GM12878 (cell line): ENCODE measurements at regions not wholly inside any gene's neighbourhood (a gene's known extent, or its start where the extent isn't known, plus 50 kb on each side); places are given as distances from the start of the nearest gene placed in this dataset.

Experiments
- ATAC-seq: fragments of 200-7000 bp; cut with Tn5 transposase; 3 replicates; pipeline ENCODE4 v1.9.1; 2020; ENCODE audit warnings: mild to moderate bottlenecking, moderate library complexity
- BruUV-seq: library from RNA; stranded (reverse); fragments of 400-500 nt; replicated peaks from 2 replicates; lab custom pipeline; 2021; lab: Mats Ljungman, UMichigan
- CTCF ChIA-PET: fragments of 300-600 bp; sonication (Branson Sonifier 250); formaldehyde crosslinking; extraction: SDS; loops from one replicate; lab custom pipeline; 2021; ENCODE audit warnings: inconsistent platforms; lab: Yijun Ruan, JAX
- POLR2A ChIA-PET: fragments of 350-600 bp; formaldehyde crosslinking; extraction: SDS; loops from one replicate; lab custom pipeline; 2021; ENCODE audit warnings: inconsistent platforms; lab: Charles Lee
- RAD21 ChIA-PET: fragments of 300-600 bp; sonication (Branson Sonifier 250); formaldehyde crosslinking; loops from one replicate; lab custom pipeline; 2023; ENCODE audit warnings: antibody characterized with exemption; ENCODE audit not compliant: unreplicated experiment; lab: Charles Lee
- SMC1A ChIA-PET: fragments of 300-600 bp; sonication (Branson Sonifier 250); formaldehyde crosslinking; loops from one replicate; lab custom pipeline; 2023; ENCODE audit not compliant: unreplicated experiment, uncharacterized antibody; lab: Charles Lee
- DNase-seq: peaks from one replicate; pipeline ENCODE4 v3.0.0-alpha.2; 2011; ENCODE audit warnings: low read depth, low spot score
- FAIRE-seq: peaks from 3 replicates; lab custom pipeline; 2011; peaks lifted over from hg19 to GRCh38; lab: Jason Lieb, UNC
- H2AFZ ChIP-seq: 2 replicates; pipeline ENCODE4 v1.6.0; 2011; ENCODE audit warnings: low read depth, low read length, control low read depth; ENCODE audit not compliant: control insufficient read depth
- H3K27ac ChIP-seq: 2 replicates; pipeline ENCODE4 v1.5.1; 2011; ENCODE audit warnings: control low read depth; ENCODE audit not compliant: control insufficient read depth, insufficient read depth
- H3K27me3 ChIP-seq, 2 experiments: replicated peaks in 1 of 2; 2 replicates each; pipeline versions ENCODE4 v1.6.0 to v1.6.1; 2011; ENCODE audit warnings: low read length in 1 of 2; ENCODE audit not compliant: control insufficient read depth in 2 of 2, insufficient read depth in 2 of 2
- H3K36me3 ChIP-seq, 2 experiments: 2 replicates each; pipeline ENCODE4 v1.5.1; 2011; ENCODE audit warnings: low read length in 1 of 2; ENCODE audit not compliant: control insufficient read depth in 2 of 2, insufficient read depth in 2 of 2
- H3K4me1 ChIP-seq: 2 replicates; pipeline ENCODE4 v1.6.1; 2011; ENCODE audit warnings: mild to moderate bottlenecking, low read length, moderate library complexity, mixed read lengths; ENCODE audit not compliant: control insufficient read depth, insufficient read depth
- H3K4me2 ChIP-seq: 2 replicates; pipeline ENCODE4 v1.6.0; 2011; ENCODE audit warnings: control low read depth; ENCODE audit not compliant: control insufficient read depth, insufficient read depth
- H3K4me3 ChIP-seq: fragments of 200-600 bp; sonication (generic); 2 replicates; pipeline ENCODE4 v1.5.1; 2016
- H3K79me2 ChIP-seq: 2 replicates; pipeline ENCODE4 v1.6.0; 2011; ENCODE audit warnings: low read length; ENCODE audit not compliant: control insufficient read depth, insufficient read depth
- H3K9ac ChIP-seq: 2 replicates; pipeline ENCODE4 v1.8.0; 2011; ENCODE audit warnings: low read length, control low read depth, mixed read lengths; ENCODE audit not compliant: control insufficient read depth, insufficient read depth
- H3K9me3 ChIP-seq: replicated peaks from 3 replicates; pipeline ENCODE4 v1.5.1; 2011; ENCODE audit warnings: mild to moderate bottlenecking, low read length; ENCODE audit not compliant: control insufficient read depth, insufficient read depth
- H4K20me1 ChIP-seq: 2 replicates; pipeline ENCODE4 v1.6.0; 2011; ENCODE audit not compliant: control insufficient read depth, insufficient read depth
- ATF7 ChIP-seq: fragments of 450-650 bp; IDR thresholded peaks from 2 replicates; pipeline ENCODE4 v1.6.1; 2016; ENCODE audit warnings: low read depth, mild to moderate bottlenecking
- BCL11A ChIP-seq: IDR thresholded peaks from 2 replicates; pipeline ENCODE4 v1.6.1; 2011; ENCODE audit warnings: low read depth, low read length
- HDAC2 ChIP-seq: fragments of 200-600 bp; sonication (generic); IDR thresholded peaks from 2 replicates; pipeline ENCODE4 v1.6.1; 2017
- JUND ChIP-seq: IDR thresholded peaks from 2 replicates; pipeline ENCODE4 v1.6.1; 2012; ENCODE audit warnings: low read depth, mild to moderate bottlenecking, low read length, improper control_type of control experiment, moderate library complexity
- KDM1A ChIP-seq: fragments of 200-600 bp; sonication (generic); IDR thresholded peaks from 2 replicates; pipeline ENCODE4 v1.6.1; 2016; ENCODE audit warnings: borderline replicate concordance
- NBN ChIP-seq: fragments of 450-650 bp; IDR thresholded peaks from 2 replicates; pipeline ENCODE4 v1.6.1; 2016
- NR2C1 ChIP-seq: fragments of 450-650 bp; IDR thresholded peaks from 2 replicates; pipeline ENCODE4 v1.6.1; 2017; ENCODE audit warnings: antibody characterized with exemption, mild to moderate bottlenecking, moderate library complexity
- POLR2A ChIP-seq: IDR thresholded peaks from 2 replicates; pipeline ENCODE4 v1.6.1; 2011; ENCODE audit warnings: low read depth, mild to moderate bottlenecking, low read length
- RFX5 ChIP-seq: IDR thresholded peaks from 2 replicates; pipeline ENCODE4 v1.6.1; 2011; ENCODE audit warnings: low read depth, low read length, improper control_type of control experiment
- SUPT20H ChIP-seq: IDR thresholded peaks from 2 replicates; pipeline ENCODE4 v1.6.1; 2011; ENCODE audit warnings: low read depth, mild to moderate bottlenecking, low read length, moderate library complexity, borderline replicate concordance; ENCODE audit not compliant: control insufficient read depth
- ZSCAN29 ChIP-seq: fragments of 450-650 bp; IDR thresholded peaks from 2 replicates; pipeline ENCODE4 v1.6.1; 2017; ENCODE audit warnings: mild to moderate bottlenecking, moderate library complexity
- WGBS: methylation state at CpG from one replicate; pipeline ENCODE4 v1.1.6; 2016; ENCODE audit warnings: low lambda C conversion rate; ENCODE audit not compliant: insufficient replicate concordance, insufficient coverage; ENCODE audit errors: missing lambda C conversion rate; 5-methylcytosine and 5-hydroxymethylcytosine counted together
- in situ Hi-C: fragments of 300-500 bp; cut with MboI; formaldehyde crosslinking; loops from 9 replicates; pipeline ENCODE4 v1.14.3; 2018; ENCODE audit warnings: mixed read lengths
- intact Hi-C: fragments of 100-400 bp; cut with micrococcal nuclease; formaldehyde crosslinking; loops from one replicate; pipeline ENCODE4 v1.14.2; 2022; ENCODE audit not compliant: unreplicated experiment
- TF ChIP-seq, protein P1 (sequence below): fragments of 450-650 bp; IDR thresholded peaks from 2 replicates; pipeline ENCODE4 v1.6.1; 2014; ENCODE audit warnings: mild to moderate bottlenecking
- TF ChIP-seq, protein P2 (sequence below): fragments of 450-650 bp; IDR thresholded peaks from 2 replicates; pipeline ENCODE4 v1.6.1; 2017; ENCODE audit warnings: mild to moderate bottlenecking, moderate library complexity
- TF ChIP-seq, protein P3 (sequence below): fragments of 450-650 bp; IDR thresholded peaks from 2 replicates; pipeline ENCODE4 v1.6.1; 2016; ENCODE audit warnings: mild to moderate bottlenecking, moderate library complexity, borderline replicate concordance

DNA sequence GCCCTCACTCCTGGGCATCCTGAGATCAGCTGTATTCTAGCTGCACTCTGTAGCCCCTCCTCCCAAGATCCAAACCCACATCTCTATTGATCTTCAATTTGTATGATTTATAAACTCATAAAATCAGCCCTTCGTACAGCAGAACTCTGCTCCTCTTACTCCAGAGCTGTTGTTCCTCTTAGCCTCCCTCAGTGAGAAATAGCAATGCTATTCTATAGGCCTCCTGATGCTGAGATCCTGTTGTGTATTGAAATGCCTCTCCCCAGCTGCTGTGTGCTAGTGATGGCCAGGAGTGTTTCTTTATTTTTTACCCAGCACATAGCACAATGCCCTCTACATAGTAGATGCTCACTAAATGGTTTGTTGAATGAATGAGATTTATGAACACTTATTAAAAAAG lies 320.5 kb upstream of the ADCY2 start (continued):
- TF ChIP-seq NR2C1 (no peak), RFX5 (no peak), KDM1A (no peak), HDAC2 (no peak), ZSCAN29 (no peak), ATF7 (no peak)
- TF ChIP-seq, protein P1, sequence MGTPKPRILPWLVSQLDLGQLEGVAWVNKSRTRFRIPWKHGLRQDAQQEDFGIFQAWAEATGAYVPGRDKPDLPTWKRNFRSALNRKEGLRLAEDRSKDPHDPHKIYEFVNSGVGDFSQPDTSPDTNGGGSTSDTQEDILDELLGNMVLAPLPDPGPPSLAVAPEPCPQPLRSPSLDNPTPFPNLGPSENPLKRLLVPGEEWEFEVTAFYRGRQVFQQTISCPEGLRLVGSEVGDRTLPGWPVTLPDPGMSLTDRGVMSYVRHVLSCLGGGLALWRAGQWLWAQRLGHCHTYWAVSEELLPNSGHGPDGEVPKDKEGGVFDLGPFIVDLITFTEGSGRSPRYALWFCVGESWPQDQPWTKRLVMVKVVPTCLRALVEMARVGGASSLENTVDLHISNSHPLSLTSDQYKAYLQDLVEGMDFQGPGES: no peak

DNA sequence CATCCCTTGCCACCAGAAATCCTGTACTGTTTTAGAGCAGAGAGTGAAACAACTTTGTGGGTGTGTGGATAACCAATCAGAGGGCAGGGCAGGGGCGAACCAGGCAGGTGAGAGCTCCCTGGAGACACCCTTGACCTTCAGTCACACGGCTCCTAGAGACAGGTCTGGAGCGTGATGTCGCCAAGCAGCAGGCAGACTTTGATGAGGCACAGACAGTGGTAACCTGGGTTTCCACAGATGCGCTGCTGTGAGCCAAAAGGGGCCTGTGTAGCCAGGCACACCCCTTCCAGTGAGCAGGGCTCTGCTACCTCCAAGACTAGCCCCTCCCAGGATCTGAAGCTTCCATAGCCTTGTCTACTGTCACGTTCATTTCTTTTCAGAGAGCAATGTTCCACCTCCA lies 317.8 kb upstream of the ADCY2 start:
- Histone ChIP-seq H2AFZ (no peak overlapping the region), H4K20me1 (no peaks in the 10 kb centered on the region), H3K9ac (no peak overlapping the region), H3K79me2 (no peaks in the 10 kb centered on the region), H3K27ac (no peak overlapping the region), H3K4me3 (no peak overlapping the region), H3K36me3 (no peaks in the 10 kb centered on the region), H3K9me3 (no peaks in the 10 kb centered on the region), H3K27me3 (no peaks in the 10 kb centered on the region), H3K4me2 (no peak overlapping the region), H3K4me1 (no peaks in the 10 kb centered on the region)
- SMC1A ChIA-PET: interaction anchor here (0.7 to 1.4 kb wide), 2 partner anchors 529 to 668 kb away, joined by 3 read pairs; no protein-coding TSS in a partner anchor
- TF ChIP-seq BCL11A (no peak), POLR2A (no peak), SUPT20H (no peak), JUND (no peak), NBN (no peak)
- TF ChIP-seq, protein P2, sequence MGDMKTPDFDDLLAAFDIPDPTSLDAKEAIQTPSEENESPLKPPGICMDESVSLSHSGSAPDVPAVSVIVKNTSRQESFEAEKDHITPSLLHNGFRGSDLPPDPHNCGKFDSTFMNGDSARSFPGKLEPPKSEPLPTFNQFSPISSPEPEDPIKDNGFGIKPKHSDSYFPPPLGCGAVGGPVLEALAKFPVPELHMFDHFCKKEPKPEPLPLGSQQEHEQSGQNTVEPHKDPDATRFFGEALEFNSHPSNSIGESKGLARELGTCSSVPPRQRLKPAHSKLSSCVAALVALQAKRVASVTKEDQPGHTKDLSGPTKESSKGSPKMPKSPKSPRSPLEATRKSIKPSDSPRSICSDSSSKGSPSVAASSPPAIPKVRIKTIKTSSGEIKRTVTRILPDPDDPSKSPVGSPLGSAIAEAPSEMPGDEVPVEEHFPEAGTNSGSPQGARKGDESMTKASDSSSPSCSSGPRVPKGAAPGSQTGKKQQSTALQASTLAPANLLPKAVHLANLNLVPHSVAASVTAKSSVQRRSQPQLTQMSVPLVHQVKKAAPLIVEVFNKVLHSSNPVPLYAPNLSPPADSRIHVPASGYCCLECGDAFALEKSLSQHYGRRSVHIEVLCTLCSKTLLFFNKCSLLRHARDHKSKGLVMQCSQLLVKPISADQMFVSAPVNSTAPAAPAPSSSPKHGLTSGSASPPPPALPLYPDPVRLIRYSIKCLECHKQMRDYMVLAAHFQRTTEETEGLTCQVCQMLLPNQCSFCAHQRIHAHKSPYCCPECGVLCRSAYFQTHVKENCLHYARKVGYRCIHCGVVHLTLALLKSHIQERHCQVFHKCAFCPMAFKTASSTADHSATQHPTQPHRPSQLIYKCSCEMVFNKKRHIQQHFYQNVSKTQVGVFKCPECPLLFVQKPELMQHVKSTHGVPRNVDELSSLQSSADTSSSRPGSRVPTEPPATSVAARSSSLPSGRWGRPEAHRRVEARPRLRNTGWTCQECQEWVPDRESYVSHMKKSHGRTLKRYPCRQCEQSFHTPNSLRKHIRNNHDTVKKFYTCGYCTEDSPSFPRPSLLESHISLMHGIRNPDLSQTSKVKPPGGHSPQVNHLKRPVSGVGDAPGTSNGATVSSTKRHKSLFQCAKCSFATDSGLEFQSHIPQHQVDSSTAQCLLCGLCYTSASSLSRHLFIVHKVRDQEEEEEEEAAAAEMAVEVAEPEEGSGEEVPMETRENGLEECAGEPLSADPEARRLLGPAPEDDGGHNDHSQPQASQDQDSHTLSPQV: no peak
- TF ChIP-seq, protein P3, sequence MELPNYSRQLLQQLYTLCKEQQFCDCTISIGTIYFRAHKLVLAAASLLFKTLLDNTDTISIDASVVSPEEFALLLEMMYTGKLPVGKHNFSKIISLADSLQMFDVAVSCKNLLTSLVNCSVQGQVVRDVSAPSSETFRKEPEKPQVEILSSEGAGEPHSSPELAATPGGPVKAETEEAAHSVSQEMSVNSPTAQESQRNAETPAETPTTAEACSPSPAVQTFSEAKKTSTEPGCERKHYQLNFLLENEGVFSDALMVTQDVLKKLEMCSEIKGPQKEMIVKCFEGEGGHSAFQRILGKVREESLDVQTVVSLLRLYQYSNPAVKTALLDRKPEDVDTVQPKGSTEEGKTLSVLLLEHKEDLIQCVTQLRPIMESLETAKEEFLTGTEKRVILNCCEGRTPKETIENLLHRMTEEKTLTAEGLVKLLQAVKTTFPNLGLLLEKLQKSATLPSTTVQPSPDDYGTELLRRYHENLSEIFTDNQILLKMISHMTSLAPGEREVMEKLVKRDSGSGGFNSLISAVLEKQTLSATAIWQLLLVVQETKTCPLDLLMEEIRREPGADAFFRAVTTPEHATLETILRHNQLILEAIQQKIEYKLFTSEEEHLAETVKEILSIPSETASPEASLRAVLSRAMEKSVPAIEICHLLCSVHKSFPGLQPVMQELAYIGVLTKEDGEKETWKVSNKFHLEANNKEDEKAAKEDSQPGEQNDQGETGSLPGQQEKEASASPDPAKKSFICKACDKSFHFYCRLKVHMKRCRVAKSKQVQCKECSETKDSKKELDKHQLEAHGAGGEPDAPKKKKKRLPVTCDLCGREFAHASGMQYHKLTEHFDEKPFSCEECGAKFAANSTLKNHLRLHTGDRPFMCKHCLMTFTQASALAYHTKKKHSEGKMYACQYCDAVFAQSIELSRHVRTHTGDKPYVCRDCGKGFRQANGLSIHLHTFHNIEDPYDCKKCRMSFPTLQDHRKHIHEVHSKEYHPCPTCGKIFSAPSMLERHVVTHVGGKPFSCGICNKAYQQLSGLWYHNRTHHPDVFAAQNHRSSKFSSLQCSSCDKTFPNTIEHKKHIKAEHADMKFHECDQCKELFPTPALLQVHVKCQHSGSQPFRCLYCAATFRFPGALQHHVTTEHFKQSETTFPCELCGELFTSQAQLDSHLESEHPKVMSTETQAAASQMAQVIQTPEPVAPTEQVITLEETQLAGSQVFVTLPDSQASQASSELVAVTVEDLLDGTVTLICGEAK: no peak
- BruUV-seq: no TSS peak
- no peak for ATAC-seq
- no peak for DNase-seq
- POLR2A ChIA-PET: no interaction called here
- WGBS: 21% methylated on average over 6 of the region's 6 CpGs
- intact Hi-C loops: loop anchor here (10.0 kb wide), 1 partner anchor 677 kb away; no protein-coding TSS in a partner anchor
- CTCF ChIA-PET: no interaction called here
- FAIRE-seq: no peak
- in situ Hi-C loops: no loop called here
- RAD21 ChIA-PET: no interaction called here
